Pancreas (tissue), 10 donors: ENCODE measurements at regions not wholly inside any gene's neighbourhood (a gene's known extent, or its start where the extent isn't known, plus 50 kb on each side); places are given as distances from the start of the nearest gene placed in this dataset.
"Not testable (repeated sequence)": the region's sequence is repeated elsewhere in the genome, so short reads cannot be mapped to it uniquely, and the experiment has no call there.

Experiments
- ATAC-seq, 4 donors: fragments of 200-7000 bp; cut with Tn5 transposase; one replicate each; pipeline versions ENCODE4 v1.8.0 to v1.9.1; 2020; ENCODE audit warnings: mild to moderate bottlenecking in 4 of 4, moderate library complexity in 4 of 4
- DNase-seq, 6 donors: peaks; one replicate each; pipeline ENCODE4 v3.0.0-alpha.2; 2020
- FAIRE-seq: peaks from 2 replicates; lab custom pipeline; 2012; peaks lifted over from hg19 to GRCh38; lab: Jason Lieb, UNC
- H3K27ac ChIP-seq, 4 donors: fragments of 200-600 bp; sonication (generic); 1 replicate in 3 of 4; 2 replicates in 1 of 4; pipeline versions ENCODE4 v1.5.0 to v1.8.0; 2020
- H3K27me3 ChIP-seq, 4 donors: fragments of 200-600 bp; one replicate each; pipeline ENCODE4 v1.8.0; 2021
- H3K36me3 ChIP-seq, 3 donors: fragments of 200-600 bp; sonication (generic) in 1 of 3; one replicate each; pipeline versions ENCODE4 v1.5.0 to v1.8.0; 2020 to 2021
- H3K4me1 ChIP-seq, 3 donors: fragments of 200-600 bp; one replicate each; pipeline ENCODE4 v1.8.0; 2021
- H3K4me3 ChIP-seq, 4 donors: fragments of 200-600 bp; sonication (generic) in 2 of 4; one replicate each; pipeline versions ENCODE4 v1.5.0 to v1.8.0; 2020 to 2021
- H3K9me3 ChIP-seq, 4 donors: fragments of 200-600 bp; one replicate each; pipeline ENCODE4 v1.8.0; 2021
- CTCF ChIP-seq, 4 donors: fragments of 200-600 bp; sonication (generic) in 3 of 4; IDR thresholded peaks; one replicate each; pipeline versions ENCODE4 v1.5.0 to v1.8.0; 2021; ENCODE audit warnings: antibody characterized with exemption in 4 of 4
- WGBS, 2 donors: extraction: QIAGEN DNeasy Blood & Tissue Kit; methylation state at CpG; one replicate each; pipeline ENCODE4 v1.1.7; 2013; 5-methylcytosine and 5-hydroxymethylcytosine counted together
- intact Hi-C, 3 donors: fragments of 100-400 bp; cut with DNase I; formaldehyde crosslinking; loops; one replicate each; pipeline versions ENCODE4 v1.11.1 to v1.14.2; 2022
- donor health status: healthy with polysubstance abuse.
- donor health status: DM: no; HTN: no; CAD: no; lungs with moderate emphysema.
- donor health status: DM: no; HTN: no; CAD: no.
- donor health status: control.
- donor health status: control.
- donor health status: Bipolar disorder and iron deficiency.
- donor health status: DM: yes; HTN: yes; CAD: no.
- donor health status: DM: no; HTN: no; CAD: no.
- donor health status: DM: no; HTN: no; CAD: no.
- donor health status: DM: yes; HTN: yes; CAD: no.

DNA sequence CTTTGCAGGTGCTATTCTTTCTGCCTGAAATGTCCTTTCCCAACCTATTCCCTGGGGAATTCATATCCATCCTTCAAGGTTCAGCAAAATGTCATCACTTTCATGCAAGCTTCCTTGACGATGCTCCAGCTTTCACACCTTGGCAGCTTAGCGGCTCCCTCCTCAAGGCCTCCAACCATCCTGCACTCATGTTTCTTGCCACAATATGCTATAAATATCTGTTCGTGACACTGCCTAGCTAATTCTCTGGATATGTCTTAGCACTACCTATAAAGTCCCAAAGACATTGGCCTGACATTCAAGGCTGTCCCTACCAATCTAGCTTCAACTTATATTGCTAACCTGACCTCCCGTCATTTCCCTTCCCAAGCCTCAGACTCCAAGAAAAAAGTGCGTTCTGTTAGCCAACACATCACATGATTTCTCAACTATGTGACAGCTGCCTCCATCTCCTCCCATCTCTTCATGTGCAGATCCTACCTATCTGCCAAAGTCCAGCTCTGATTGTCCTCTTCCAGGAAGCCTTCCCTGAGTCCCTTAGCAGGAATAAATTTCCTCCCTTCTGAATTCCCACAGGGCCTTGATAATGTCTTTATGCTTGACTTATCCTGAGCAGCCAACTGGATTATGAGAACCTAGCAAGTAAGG lies 359.9 kb upstream of the F9 start:
- 61 to 68% methylated on average over 5 of the region's 5 CpGs for WGBS, 2 donors
- no peak for DNase-seq
- Histone ChIP-seq H3K4me1 (no peaks in the 10 kb centered on the region), H3K27ac (no peak overlapping the region), H3K9me3 (no peaks in the 10 kb centered on the region), H3K4me3 (no peak overlapping the region), H3K36me3 (no peaks in the 10 kb centered on the region), H3K27me3 (no peaks in the 10 kb centered on the region)
- intact Hi-C loops = no loop called here
- TF ChIP-seq CTCF (IDR thresholded peaks at IDR 0.05) = no peak
- no peak for FAIRE-seq
- ATAC-seq = no peak

DNA sequence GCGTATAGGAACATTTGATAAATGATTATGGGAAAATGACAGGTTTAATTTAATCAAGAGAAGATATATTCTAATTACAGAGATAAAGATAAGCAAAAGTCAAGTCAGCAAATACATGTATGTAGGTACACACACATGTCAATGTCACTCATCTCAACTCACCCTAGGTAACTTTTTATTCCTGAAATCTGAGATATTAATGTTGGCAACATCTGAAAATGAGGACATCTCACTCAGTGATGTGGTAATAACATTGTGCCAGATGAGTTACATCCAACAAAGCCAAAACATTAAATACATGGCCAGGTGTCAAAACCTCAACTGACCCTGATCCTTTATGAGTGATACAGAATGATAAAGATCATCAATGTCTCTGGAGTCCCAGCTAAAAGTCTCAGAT lies 363.3 kb upstream of the F9 start:
- Histone ChIP-seq H3K36me3 (no peaks in the 10 kb centered on the region), H3K27me3 (no peaks in the 10 kb centered on the region), H3K4me3 (no peak overlapping the region), H3K4me1 (no peaks in the 10 kb centered on the region), H3K27ac (no peak overlapping the region), H3K9me3 (no peaks in the 10 kb centered on the region)
- DNase-seq (no peak), ATAC-seq (no peak), FAIRE-seq (no peak)
- intact Hi-C loops = no loop called here
- WGBS, 2 donors = 73 to 75% methylated on average over 1 of the region's 1 CpG
- TF ChIP-seq CTCF (IDR thresholded peaks at IDR 0.05) = no peak

DNA sequence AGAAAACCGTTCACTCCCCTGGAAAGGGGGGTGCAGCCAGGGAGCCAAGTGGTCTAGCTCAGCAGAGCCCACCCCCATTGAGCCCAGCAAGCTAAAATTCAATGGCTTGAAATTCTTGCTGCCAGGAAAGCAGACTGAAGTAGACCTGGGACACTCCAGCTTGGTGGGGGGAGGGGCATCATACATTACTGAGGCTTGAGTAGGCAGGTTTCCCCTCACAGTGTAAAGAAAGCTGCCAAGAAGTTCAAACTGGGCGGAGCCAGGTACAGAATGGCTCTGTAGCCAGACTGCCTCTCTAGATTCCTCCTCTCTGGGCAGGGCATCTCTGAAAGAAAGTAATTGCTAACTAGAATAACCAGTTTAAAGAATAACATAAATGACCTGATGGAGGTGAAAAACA lies 372.3 kb upstream of the F9 start:
- DNase-seq (no peak), ATAC-seq (no peak), FAIRE-seq (no peak)
- Histone ChIP-seq H3K27ac (no peak overlapping the region), H3K27me3 (no peaks in the 10 kb centered on the region), H3K4me3 (no peak overlapping the region), H3K9me3 (no peaks in the 10 kb centered on the region), H3K4me1 (no peaks in the 10 kb centered on the region), H3K36me3 (no peaks in the 10 kb centered on the region)
- intact Hi-C loops = no loop called here
- no peak for TF ChIP-seq CTCF (IDR thresholded peaks at IDR 0.05)
- WGBS, 2 donors = 33 to 61% methylated on average over 2 of the region's 2 CpGs

- H3K9me3 ChIP-seq = no peaks in the 10 kb centered on the region
- ATAC-seq (no peak), FAIRE-seq (no peak), DNase-seq (no peak)
- no peaks in the 10 kb centered on the region for H3K36me3 ChIP-seq
- 59 to 66% methylated on average over 4 of the region's 4 CpGs for WGBS, 2 donors
- no peak overlapping the region for H3K27ac ChIP-seq
- H3K4me1 ChIP-seq = no peaks in the 10 kb centered on the region
- TF ChIP-seq CTCF (IDR thresholded peaks at IDR 0.05) = no peak
- H3K27me3 ChIP-seq = no peaks in the 10 kb centered on the region
- H3K4me3 ChIP-seq = no peak overlapping the region
- intact Hi-C loops = no loop called here
Observed at GRCh38 chrX:139156356-139156755, 374.2 kb upstream of the F9 start.

- not testable (repeated sequence) for FAIRE-seq
- 85 to 88% methylated on average over 5 of the region's 5 CpGs for WGBS, 2 donors
Observed at GRCh38 chrX:139146625-139147024, 383.9 kb upstream of the F9 start.

More at GRCh38 chrX:139146625-139147024, 383.9 kb upstream of the F9 start:
- ATAC-seq, H3K36me3 ChIP-seq, H3K9me3 ChIP-seq, H3K27ac ChIP-seq, H3K27me3 ChIP-seq, H3K4me1 ChIP-seq, DNase-seq, H3K4me3 ChIP-seq, intact Hi-C loops: not testable (repeated sequence)
